Fibroblast of lung (primary cell): ENCODE measurements at regions not wholly inside any gene's neighbourhood (a gene's known extent, or its start where the extent isn't known, plus 50 kb on each side); places are given as distances from the start of the nearest gene placed in this dataset.
A peak's percentile ranks its signal among the peaks of the same experiment; 100 is the strongest.

Experiments used
- DNase-seq, 2 donors: peaks; one replicate each; pipeline versions ENCODE4 v3.0.0 to v3.0.0-alpha.2; 2010; ENCODE audit warnings: low read depth in 2 of 2
- H2AFZ ChIP-seq: 2 replicates; pipeline ENCODE4 v1.5.1; 2012; ENCODE audit warnings: low read length, control low read depth, inconsistent platforms
- H3K27ac ChIP-seq: 2 replicates; pipeline ENCODE4 v1.5.1; 2011; ENCODE audit warnings: low read length, control low read depth; ENCODE audit not compliant: insufficient read depth
- H3K27me3 ChIP-seq: 2 replicates; pipeline ENCODE4 v1.5.1; 2011; ENCODE audit warnings: mild to moderate bottlenecking, low read length; ENCODE audit not compliant: control insufficient read depth, insufficient read depth
- H3K36me3 ChIP-seq: 2 replicates; pipeline ENCODE4 v1.5.1; 2011; ENCODE audit warnings: low read length; ENCODE audit not compliant: control insufficient read depth, insufficient read depth
- H3K4me1 ChIP-seq: 2 replicates; pipeline ENCODE4 v1.5.1; 2011; ENCODE audit warnings: low read length; ENCODE audit not compliant: control insufficient read depth, insufficient read depth; ENCODE audit errors: extremely low read depth
- H3K4me2 ChIP-seq: 2 replicates; pipeline ENCODE4 v1.5.1; 2011; ENCODE audit warnings: low read length, control low read depth; ENCODE audit not compliant: insufficient read depth; ENCODE audit errors: extremely low read depth
- H3K4me3 ChIP-seq, 4 experiments: fragments of 200-600 bp in 1 of 4; sonication (generic) in 1 of 4; replicated peaks in 1 of 4; 2 replicates each; pipeline ENCODE4 v1.5.1; 2011 to 2016; ENCODE audit warnings: low read length in 4 of 4, low read depth in 3 of 4, mild to moderate bottlenecking in 3 of 4, control low read depth in 2 of 4, inconsistent platforms in 1 of 4, mixed read lengths in 1 of 4; ENCODE audit not compliant: insufficient read depth in 1 of 4; ENCODE audit errors: control extremely low read depth in 1 of 4
- H3K79me2 ChIP-seq: 2 replicates; pipeline ENCODE4 v1.5.1; 2012; ENCODE audit warnings: mild to moderate bottlenecking, low read length, inconsistent platforms; ENCODE audit not compliant: control insufficient read depth, insufficient read depth
- H3K9ac ChIP-seq: 2 replicates; pipeline ENCODE4 v1.5.1; 2011; ENCODE audit warnings: mild to moderate bottlenecking, low read length, control low read depth; ENCODE audit not compliant: insufficient read depth
- H3K9me3 ChIP-seq: 2 replicates; pipeline ENCODE4 v1.5.1; 2012; ENCODE audit warnings: low read depth, low read length; ENCODE audit not compliant: control insufficient read depth, insufficient read depth
- H4K20me1 ChIP-seq: 2 replicates; pipeline ENCODE4 v1.5.1; 2011; ENCODE audit warnings: low read length; ENCODE audit not compliant: control insufficient read depth, insufficient read depth; ENCODE audit errors: extremely low read depth
- EZH2 ChIP-seq: IDR thresholded peaks from 2 replicates; pipeline ENCODE4 v1.5.1; 2012; ENCODE audit warnings: low read length, control low read depth, mild to moderate bottlenecking; ENCODE audit errors: missing control alignments
- TF ChIP-seq, protein P1 (sequence below), 2 donors: IDR thresholded peaks in 1 of 2; conservative IDR thresholded peaks in 1 of 2; 1 replicate in 1 of 2; 2 replicates in 1 of 2; pipeline ENCODE4 v1.5.1; 2011 to 2012; ENCODE audit warnings: low read length in 2 of 2, control low read depth in 1 of 2, inconsistent platforms in 1 of 2, low read depth in 1 of 2, mild to moderate bottlenecking in 1 of 2

DNA sequence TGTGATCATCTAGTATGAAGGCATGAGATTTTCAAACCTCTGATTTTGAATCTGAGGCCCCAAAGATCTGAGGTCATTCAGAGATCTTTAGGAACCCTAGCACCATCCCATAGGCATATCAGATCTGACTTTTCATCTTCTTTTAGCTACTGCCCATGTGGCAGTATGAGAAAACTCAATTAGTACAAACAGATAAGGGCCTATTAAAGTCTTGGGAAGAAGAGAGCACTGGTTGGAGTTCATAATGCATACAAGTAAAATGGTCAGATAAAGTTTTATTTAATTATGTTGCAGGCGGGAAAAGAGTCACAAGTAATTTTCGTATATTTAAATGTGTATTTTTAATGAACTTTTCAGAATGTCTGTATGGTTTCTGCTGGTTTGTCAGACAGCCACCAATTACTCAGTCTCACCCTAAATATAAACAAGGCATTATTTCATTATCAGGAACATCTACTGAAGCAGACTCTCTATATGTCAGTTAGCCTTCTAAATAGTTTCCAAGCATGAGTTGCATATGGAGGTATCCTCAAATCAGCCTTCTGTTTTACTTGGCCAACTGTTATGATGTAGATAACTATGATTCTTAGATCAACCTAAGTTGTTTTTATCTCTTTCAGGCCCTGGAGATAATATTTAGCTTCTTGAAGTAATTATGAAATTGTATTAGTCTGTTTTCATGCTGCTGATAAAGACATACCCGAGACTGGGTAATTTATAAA is 340.3 kb upstream of the TBC1D5 start:
- TF ChIP-seq, protein P1, sequence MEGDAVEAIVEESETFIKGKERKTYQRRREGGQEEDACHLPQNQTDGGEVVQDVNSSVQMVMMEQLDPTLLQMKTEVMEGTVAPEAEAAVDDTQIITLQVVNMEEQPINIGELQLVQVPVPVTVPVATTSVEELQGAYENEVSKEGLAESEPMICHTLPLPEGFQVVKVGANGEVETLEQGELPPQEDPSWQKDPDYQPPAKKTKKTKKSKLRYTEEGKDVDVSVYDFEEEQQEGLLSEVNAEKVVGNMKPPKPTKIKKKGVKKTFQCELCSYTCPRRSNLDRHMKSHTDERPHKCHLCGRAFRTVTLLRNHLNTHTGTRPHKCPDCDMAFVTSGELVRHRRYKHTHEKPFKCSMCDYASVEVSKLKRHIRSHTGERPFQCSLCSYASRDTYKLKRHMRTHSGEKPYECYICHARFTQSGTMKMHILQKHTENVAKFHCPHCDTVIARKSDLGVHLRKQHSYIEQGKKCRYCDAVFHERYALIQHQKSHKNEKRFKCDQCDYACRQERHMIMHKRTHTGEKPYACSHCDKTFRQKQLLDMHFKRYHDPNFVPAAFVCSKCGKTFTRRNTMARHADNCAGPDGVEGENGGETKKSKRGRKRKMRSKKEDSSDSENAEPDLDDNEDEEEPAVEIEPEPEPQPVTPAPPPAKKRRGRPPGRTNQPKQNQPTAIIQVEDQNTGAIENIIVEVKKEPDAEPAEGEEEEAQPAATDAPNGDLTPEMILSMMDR (conservative IDR thresholded peaks at IDR 0.05 in 1 of 2, IDR thresholded peaks at IDR 0.05 in 1 of 2; ENCODE audit: low read depth in 1 of 2, low read length in 2 of 2), result no peak
- TF ChIP-seq EZH2, result no peak
- no peaks in the 10 kb centered on the region for H3K79me2 ChIP-seq
- H3K9me3 ChIP-seq, result no peaks in the 10 kb centered on the region
- no peak overlapping the region for H3K4me3 ChIP-seq
- H4K20me1 ChIP-seq, result no peaks in the 10 kb centered on the region
- no peak for DNase-seq
- H2AFZ ChIP-seq, result no peak overlapping the region
- no peak overlapping the region for H3K4me2 ChIP-seq
- H3K27me3 ChIP-seq, result no peaks in the 10 kb centered on the region
- H3K36me3 ChIP-seq, result no peaks in the 10 kb centered on the region
- no peak overlapping the region for H3K27ac ChIP-seq
- H3K9ac ChIP-seq, result no peak overlapping the region
- H3K4me1 ChIP-seq, result no peaks in the 10 kb centered on the region

DNA sequence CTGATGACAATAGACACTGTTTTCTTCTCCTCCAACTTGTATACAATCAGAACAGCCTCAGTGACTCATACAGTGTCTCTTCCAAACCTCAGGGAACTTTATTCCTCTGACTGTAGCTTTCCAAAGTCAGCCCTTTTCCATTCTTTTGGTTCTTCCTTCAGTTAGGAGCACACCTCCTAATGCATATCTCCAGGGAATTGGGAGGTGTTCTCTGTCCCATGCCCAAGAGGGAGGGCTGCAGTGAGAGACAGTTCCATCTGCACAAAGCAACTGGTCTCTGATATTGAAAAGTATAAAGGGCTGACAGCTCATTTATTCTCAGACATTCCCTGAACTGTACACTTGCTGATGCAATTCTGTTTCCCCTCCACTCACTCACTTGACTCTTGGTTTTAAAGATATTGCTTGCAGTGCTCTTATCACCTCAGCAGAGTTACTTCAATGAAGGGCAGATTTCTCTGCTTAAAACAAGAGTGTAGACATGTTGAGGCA is 337.8 kb upstream of the TBC1D5 start:
- peak; percentile 28 to 64 for DNase-seq

DNA sequence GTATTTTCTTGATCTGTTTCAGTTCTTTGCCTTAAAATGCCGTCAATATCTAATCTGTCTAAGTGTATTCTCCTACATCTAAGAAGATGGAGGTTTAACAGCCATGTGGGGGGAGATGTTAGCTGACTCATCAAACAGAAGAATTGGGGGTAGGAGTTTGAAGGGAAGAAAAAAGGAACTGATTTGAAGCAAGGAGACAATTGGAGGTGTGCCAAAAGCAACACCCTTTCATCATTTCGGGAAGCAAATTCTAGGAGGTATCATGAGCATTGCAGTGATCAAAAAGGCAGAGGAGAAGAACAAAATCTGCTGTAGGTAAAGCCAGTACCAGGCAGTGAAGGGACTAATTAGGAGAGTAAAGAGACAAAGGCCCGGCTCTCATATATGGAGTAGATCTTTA is 337.3 kb upstream of the TBC1D5 start:
- Histone ChIP-seq H3K27ac (no peak overlapping the region), H3K36me3 (no peaks in the 10 kb centered on the region), H3K27me3 (no peaks in the 10 kb centered on the region), H3K79me2 (no peaks in the 10 kb centered on the region), H4K20me1 (no peaks in the 10 kb centered on the region), H3K4me2 (no peak overlapping the region), H3K9ac (no peak overlapping the region), H3K4me1 (no peaks in the 10 kb centered on the region), H3K9me3 (no peaks in the 10 kb centered on the region), H2AFZ (no peak overlapping the region), H3K4me3 (no peak overlapping the region)
- peak in 1 of 2 donors; percentile 46 for DNase-seq
- TF ChIP-seq EZH2, result no peak
- TF ChIP-seq, protein P1 (conservative IDR thresholded peaks at IDR 0.05 in 1 of 2, IDR thresholded peaks at IDR 0.05 in 1 of 2; ENCODE audit: low read depth in 1 of 2, low read length in 2 of 2), result no peak

More for the DNA sequence above, 337.8 kb upstream of the TBC1D5 start:
- no peak overlapping the region for H2AFZ ChIP-seq
- no peak overlapping the region for H3K27ac ChIP-seq
- H4K20me1 ChIP-seq, result no peaks in the 10 kb centered on the region
- no peak for TF ChIP-seq EZH2
- TF ChIP-seq, protein P1 (conservative IDR thresholded peaks at IDR 0.05 in 1 of 2, IDR thresholded peaks at IDR 0.05 in 1 of 2; ENCODE audit: low read depth in 1 of 2, low read length in 2 of 2), result no peak
- no peaks in the 10 kb centered on the region for H3K27me3 ChIP-seq
- H3K4me3 ChIP-seq, result no peak overlapping the region
- H3K4me1 ChIP-seq, result no peaks in the 10 kb centered on the region
- no peaks in the 10 kb centered on the region for H3K9me3 ChIP-seq
- no peaks in the 10 kb centered on the region for H3K79me2 ChIP-seq
- no peak overlapping the region for H3K9ac ChIP-seq
- H3K4me2 ChIP-seq, result no peak overlapping the region
- no peaks in the 10 kb centered on the region for H3K36me3 ChIP-seq
